ENCODE measurements at regions not wholly inside any gene's neighbourhood (a gene's known extent, or its start where the extent isn't known, plus 50 kb on each side); places are given as distances from the start of the nearest gene placed in this dataset.
A peak's percentile ranks its signal among the peaks of the same experiment; 100 is the strongest.

DNA sequence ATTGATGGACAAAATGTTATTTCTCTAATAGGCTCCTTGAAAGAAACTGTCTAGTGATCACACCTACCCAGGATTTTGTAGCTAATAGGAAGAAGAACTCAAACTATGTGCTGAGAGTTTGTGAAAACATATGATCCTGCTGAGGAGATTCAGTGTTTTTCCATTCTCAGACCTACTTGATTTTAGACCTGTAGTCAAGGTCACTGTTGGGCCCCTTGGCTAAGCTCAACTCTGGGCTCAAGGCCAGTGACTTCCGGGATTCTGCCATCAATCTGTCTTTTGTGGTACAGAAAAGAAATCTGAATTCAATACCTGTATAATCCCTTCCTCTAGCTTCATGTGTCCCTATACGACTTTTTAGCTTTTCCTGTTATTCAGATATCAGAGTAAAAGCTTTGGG is 79.7 kb upstream of the FERD3L start:
- TF ChIP-seq, protein P1, sequence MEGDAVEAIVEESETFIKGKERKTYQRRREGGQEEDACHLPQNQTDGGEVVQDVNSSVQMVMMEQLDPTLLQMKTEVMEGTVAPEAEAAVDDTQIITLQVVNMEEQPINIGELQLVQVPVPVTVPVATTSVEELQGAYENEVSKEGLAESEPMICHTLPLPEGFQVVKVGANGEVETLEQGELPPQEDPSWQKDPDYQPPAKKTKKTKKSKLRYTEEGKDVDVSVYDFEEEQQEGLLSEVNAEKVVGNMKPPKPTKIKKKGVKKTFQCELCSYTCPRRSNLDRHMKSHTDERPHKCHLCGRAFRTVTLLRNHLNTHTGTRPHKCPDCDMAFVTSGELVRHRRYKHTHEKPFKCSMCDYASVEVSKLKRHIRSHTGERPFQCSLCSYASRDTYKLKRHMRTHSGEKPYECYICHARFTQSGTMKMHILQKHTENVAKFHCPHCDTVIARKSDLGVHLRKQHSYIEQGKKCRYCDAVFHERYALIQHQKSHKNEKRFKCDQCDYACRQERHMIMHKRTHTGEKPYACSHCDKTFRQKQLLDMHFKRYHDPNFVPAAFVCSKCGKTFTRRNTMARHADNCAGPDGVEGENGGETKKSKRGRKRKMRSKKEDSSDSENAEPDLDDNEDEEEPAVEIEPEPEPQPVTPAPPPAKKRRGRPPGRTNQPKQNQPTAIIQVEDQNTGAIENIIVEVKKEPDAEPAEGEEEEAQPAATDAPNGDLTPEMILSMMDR (conservative IDR thresholded peaks at IDR 0.05; ENCODE audit: low read depth), result no peak
- no peak for DNase-seq (ENCODE audit: low spot score)
- ChIA-PET POLR2A (ENCODE audit: low non-redundant PET) (no interaction called here), CTCF (no interaction called here)
- no peak overlapping the region for H3K27ac ChIP-seq

DNA sequence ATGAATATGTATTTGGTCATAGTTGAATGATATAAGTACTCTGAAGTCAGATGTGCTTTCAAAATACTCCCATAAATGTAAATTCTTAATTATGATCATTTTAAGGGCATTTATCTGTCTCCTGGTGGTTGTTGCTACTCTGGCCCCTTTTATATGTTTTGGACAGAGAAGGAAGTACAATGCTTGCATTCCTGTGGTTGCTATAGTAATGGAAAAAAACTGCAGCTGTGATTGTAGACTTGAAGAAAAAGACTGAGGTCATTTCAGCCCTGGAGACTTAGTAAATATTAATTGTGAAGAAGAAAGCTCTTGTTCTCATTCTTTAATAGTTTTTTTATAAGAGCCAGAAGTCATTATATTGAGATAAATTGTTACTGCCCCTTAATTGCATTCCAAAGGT is 70.2 kb upstream of the FERD3L start:
- ChIA-PET CTCF (no interaction called here), POLR2A (ENCODE audit: low non-redundant PET) (no interaction called here)
- no peak overlapping the region for H3K27ac ChIP-seq
- no peak for DNase-seq (ENCODE audit: low spot score)
- TF ChIP-seq, protein P1 (conservative IDR thresholded peaks at IDR 0.05; ENCODE audit: low read depth), result no peak

DNA sequence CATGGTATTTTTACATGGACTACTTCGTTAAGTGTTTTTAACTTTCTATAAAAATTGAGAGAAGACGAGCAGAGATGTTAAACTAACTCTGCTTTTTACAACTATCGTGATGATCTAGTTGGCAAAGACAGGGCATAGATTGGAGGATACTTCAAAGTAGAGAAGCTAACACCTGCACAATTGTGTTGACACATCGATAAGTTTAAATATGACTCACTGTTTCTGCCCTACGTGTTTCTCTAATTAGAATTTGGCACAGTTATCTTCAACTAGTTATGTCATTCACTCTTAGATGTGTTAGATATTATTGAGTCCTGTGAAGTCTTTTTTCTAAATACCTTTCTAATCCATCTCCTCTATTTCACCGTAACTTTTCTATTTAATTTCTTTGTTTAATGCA is 68.5 kb upstream of the FERD3L start:
- TF ChIP-seq, protein P1 (conservative IDR thresholded peaks at IDR 0.05; ENCODE audit: low read depth), result no peak
- peak; percentile 21 for DNase-seq (ENCODE audit: low spot score)
- ChIA-PET POLR2A (ENCODE audit: low non-redundant PET) (no interaction called here), CTCF (interaction anchor here (0.5 to 0.6 kb wide), 2 partner anchors 37 to 95 kb away, joined by 3 read pairs; no protein-coding TSS in a partner anchor)
- H3K27ac ChIP-seq, result no peak overlapping the region

DNA sequence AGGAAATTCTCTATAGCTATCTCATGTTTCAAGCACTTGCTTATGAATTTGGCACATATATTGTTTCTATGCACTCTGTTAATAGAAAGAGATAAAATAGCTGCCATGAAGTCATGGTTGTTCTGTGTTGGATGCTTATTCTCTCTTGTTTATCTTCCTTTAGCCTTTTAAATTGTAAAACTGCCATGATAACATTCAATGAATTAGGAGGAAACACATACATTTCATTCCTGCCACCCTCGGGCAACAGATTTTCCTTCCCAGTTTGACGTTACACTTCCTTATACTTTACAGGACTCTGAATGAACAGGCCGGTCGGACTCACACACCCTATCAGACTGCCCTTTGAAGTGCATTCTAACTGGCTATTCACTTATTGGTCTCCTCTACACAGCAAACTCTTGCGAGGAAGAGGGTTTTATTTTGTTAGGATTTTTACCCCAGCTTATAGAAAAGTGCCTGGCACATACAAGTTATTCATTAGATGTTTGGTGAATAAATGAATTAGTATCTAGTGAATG is 65.7 kb upstream of the FERD3L start:
- POLR2A ChIA-PET (ENCODE audit: low non-redundant PET), result no interaction called here
- H3K27ac ChIP-seq, result no peak overlapping the region
- CTCF ChIA-PET, result no interaction called here
- TF ChIP-seq, protein P1 (conservative IDR thresholded peaks at IDR 0.05; ENCODE audit: low read depth), result no peak
- DNase-seq (ENCODE audit: low spot score), result no peak

DNA sequence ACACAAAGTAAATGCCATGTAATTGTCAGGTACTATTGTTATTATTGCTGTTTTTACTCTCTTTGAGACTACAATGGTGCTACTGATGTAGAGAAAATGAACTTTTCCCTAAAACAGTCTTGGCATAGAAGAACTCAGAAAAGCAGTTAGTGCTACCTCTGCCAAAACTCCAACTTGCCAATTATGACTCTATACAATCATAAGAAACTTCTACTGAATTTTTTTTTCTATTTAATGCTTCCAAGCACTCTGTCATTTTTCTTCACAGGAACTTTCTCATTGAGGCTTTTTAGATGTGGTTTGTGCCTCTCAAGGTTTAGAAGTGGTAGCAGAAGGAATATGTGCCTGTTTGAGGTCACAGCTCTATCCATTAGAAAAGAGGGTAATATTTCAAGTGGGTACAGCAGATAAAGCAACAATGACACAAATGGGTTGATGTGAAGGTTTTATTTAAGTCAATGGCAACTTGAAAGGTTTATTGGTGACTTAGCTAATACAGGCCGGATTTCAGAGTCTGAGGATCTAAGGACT is 64.0 kb upstream of the FERD3L start:
- ChIA-PET CTCF (no interaction called here), POLR2A (ENCODE audit: low non-redundant PET) (no interaction called here)
- DNase-seq (ENCODE audit: low spot score), result no peak
- TF ChIP-seq, protein P1 (conservative IDR thresholded peaks at IDR 0.05; ENCODE audit: low read depth), result no peak
- no peak overlapping the region for H3K27ac ChIP-seq

DNA sequence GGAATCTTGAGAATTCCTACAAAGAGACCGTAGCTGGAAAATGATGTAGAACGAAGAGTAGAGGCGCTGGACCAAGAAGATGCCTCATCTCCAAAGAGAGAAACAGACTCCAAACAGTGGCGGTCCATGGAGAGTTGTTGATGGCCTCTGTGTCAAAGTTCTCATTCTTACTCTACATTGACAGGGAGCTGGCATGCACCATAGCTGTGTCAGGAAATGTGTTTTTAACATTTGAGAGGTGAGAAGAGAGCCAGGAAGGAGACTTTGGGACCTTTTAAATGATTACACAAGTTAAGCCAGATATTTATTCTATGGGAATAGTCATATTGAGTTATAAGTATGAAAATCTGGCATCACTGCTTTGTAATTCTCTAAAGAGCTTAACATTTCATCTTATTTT is 61.5 kb upstream of the FERD3L start:
- ChIA-PET POLR2A (ENCODE audit: low non-redundant PET) (no interaction called here), CTCF (no interaction called here)
- H3K27ac ChIP-seq, result no peak overlapping the region
- no peak for DNase-seq (ENCODE audit: low spot score)
- TF ChIP-seq, protein P1 (conservative IDR thresholded peaks at IDR 0.05; ENCODE audit: low read depth), result no peak

All from RWPE1 (cell line).